Activated CD4-positive, alpha-beta T cell treated with anti-CD3 and anti-CD28 coated beads, Interleukin-2, amount 10 ng/mL, durations not matched to agents 24 days and 14 days (primary cell): ENCODE measurements at regions not wholly inside any gene's neighbourhood (a gene's known extent, or its start where the extent isn't known, plus 50 kb on each side); places are given as distances from the start of the nearest gene placed in this dataset.
"Not testable (repeated sequence)": the region's sequence is repeated elsewhere in the genome, so short reads cannot be mapped to it uniquely, and the experiment has no call there.

Source experiments
- DNase-seq: peaks from one replicate; pipeline ENCODE4 v3.0.0; 2022
- H3K27ac Mint-ChIP-seq: one replicate; pipeline ENCODE4 v1.8.0; 2022; ENCODE audit warnings: mild to moderate bottlenecking, mixed read lengths
- H3K27me3 Mint-ChIP-seq: one replicate; pipeline ENCODE4 v1.8.0; 2022; ENCODE audit warnings: mixed read lengths
- H3K36me3 Mint-ChIP-seq: one replicate; pipeline ENCODE4 v1.8.0; 2022; ENCODE audit warnings: low read depth, mild to moderate bottlenecking, mixed read lengths
- H3K4me1 Mint-ChIP-seq: one replicate; pipeline ENCODE4 v1.8.0; 2021; ENCODE audit warnings: mixed read lengths
- H3K4me3 Mint-ChIP-seq: one replicate; pipeline ENCODE4 v1.8.0; 2022; ENCODE audit warnings: mild to moderate bottlenecking, moderate library complexity, mixed read lengths
- H3K9me3 Mint-ChIP-seq: one replicate; pipeline ENCODE4 v1.8.0; 2021; ENCODE audit warnings: mixed read lengths
- intact Hi-C: fragments of 100-400 bp; cut with micrococcal nuclease; formaldehyde crosslinking; loops from one replicate; pipeline ENCODE4 v1.15.1; 2023

DNA sequence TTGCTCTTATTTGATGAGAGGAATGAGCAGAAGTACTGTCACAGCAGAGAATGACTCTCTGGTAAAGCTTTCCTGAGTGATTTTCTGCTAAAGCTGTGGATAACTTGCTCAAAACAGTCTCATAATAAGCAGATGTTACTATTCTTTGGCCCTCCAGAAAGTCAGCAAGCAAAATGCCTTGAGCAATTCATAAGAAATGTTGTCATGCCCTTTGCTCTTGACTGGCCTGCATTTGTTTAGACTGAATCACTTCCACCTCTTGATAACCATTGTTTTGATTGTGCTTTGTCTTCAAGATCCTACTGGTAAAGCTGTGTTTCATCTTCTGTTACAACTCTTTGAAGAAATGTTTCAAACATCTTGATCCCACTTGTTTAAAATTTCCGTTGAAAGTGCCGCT is 457.9 kb upstream of the FOXG1 start:
- Mint-ChIP-seq H3K9me3 (no peaks in the 10 kb centered on the region), H3K4me1 (no peaks in the 10 kb centered on the region), H3K4me3 (no peak overlapping the region), H3K27ac (no peak overlapping the region), H3K27me3 (no peaks in the 10 kb centered on the region), H3K36me3 (no peaks in the 10 kb centered on the region)
- intact Hi-C loops = no loop called here
- no peak for DNase-seq

- intact Hi-C loops, H3K36me3 Mint-ChIP-seq, H3K27me3 Mint-ChIP-seq, H3K4me1 Mint-ChIP-seq, H3K27ac Mint-ChIP-seq, H3K4me3 Mint-ChIP-seq, DNase-seq, H3K9me3 Mint-ChIP-seq: not testable (repeated sequence)
Measured at GRCh38 chr14:28317890-28318675, 448.5 kb upstream of the FOXG1 start.

- DNase-seq = no peak
- intact Hi-C loops = no loop called here
- Mint-ChIP-seq H3K36me3 (no peaks in the 10 kb centered on the region), H3K9me3 (no peaks in the 10 kb centered on the region), H3K4me1 (no peaks in the 10 kb centered on the region), H3K4me3 (no peak overlapping the region), H3K27me3 (no peaks in the 10 kb centered on the region), H3K27ac (no peak overlapping the region)
Measured at GRCh38 chr14:28321475-28322244, 444.9 kb upstream of the FOXG1 start.

DNA sequence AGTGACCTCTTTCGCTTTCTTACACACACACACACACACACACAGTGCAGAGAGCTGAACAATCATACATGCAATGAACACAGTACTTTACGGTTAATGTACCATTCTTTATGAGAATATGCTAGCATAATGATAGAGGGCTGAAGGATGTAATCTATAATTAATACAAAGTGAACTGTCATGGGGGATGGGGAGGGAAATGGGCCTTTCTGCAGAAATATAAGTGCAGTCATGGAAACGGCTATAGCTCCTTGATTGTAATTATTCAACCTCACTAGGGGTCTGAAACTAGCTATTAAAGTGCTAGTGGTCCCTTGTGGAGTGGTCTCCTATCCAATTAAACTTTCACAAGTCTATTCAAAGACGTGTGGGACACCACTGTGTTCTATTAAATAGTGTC is 443.2 kb upstream of the FOXG1 start:
- Mint-ChIP-seq H3K9me3 (peaks cover 5% of the 10 kb centered on the region), H3K36me3 (no peaks in the 10 kb centered on the region), H3K27me3 (no peaks in the 10 kb centered on the region), H3K27ac (no peak overlapping the region), H3K4me1 (no peaks in the 10 kb centered on the region), H3K4me3 (no peak overlapping the region)
- no peak for DNase-seq
- intact Hi-C loops = no loop called here

- H3K4me1 Mint-ChIP-seq = no peaks in the 10 kb centered on the region
- H3K4me3 Mint-ChIP-seq = no peak overlapping the region
- intact Hi-C loops = no loop called here
- H3K9me3 Mint-ChIP-seq = peaks cover 5% of the 10 kb centered on the region
- no peaks in the 10 kb centered on the region for H3K27me3 Mint-ChIP-seq
- H3K27ac Mint-ChIP-seq = no peak overlapping the region
- H3K36me3 Mint-ChIP-seq = no peaks in the 10 kb centered on the region
- no peak for DNase-seq
Measured at GRCh38 chr14:28323951-28324741, 442.4 kb upstream of the FOXG1 start.

DNA sequence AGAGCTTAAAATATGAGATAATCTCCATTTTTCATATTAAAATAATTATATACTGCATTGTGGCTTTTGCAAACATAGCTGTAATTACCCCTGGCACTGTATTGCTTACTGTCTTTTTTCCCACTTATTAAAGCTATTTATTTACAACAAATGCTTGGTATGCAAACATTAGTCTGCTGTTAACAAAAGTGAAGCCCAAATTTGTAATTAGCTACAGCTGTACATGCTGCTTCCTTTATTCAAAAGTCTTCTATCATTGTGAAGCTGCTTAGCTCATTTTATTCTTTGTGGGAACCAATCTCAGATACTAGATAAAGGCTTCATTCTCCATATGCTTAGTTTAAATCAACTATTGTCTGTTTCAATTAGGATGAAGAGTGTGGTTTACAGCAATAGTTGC is 425.8 kb upstream of the FOXG1 start:
- no peaks in the 10 kb centered on the region for H3K36me3 Mint-ChIP-seq
- no peak for DNase-seq
- H3K27ac Mint-ChIP-seq = no peak overlapping the region
- H3K4me3 Mint-ChIP-seq = no peak overlapping the region
- intact Hi-C loops = loop anchor here (5.0 kb wide), 1 partner anchor 311 kb away; no protein-coding TSS in a partner anchor
- no peaks in the 10 kb centered on the region for H3K27me3 Mint-ChIP-seq
- no peaks in the 10 kb centered on the region for H3K4me1 Mint-ChIP-seq
- H3K9me3 Mint-ChIP-seq = peaks cover 4% of the 10 kb centered on the region

GRCh38 chr14:28344381-28344780 is 422.2 kb upstream of the FOXG1 start:
- H3K36me3 Mint-ChIP-seq = no peaks in the 10 kb centered on the region
- DNase-seq = no peak
- H3K4me3 Mint-ChIP-seq = no peak overlapping the region
- H3K9me3 Mint-ChIP-seq = peaks cover 19% of the 10 kb centered on the region
- H3K4me1 Mint-ChIP-seq = no peaks in the 10 kb centered on the region
- intact Hi-C loops = loop anchor here (5.0 kb wide), 1 partner anchor 308 kb away; no protein-coding TSS in a partner anchor
- no peak overlapping the region for H3K27ac Mint-ChIP-seq
- no peaks in the 10 kb centered on the region for H3K27me3 Mint-ChIP-seq

DNA sequence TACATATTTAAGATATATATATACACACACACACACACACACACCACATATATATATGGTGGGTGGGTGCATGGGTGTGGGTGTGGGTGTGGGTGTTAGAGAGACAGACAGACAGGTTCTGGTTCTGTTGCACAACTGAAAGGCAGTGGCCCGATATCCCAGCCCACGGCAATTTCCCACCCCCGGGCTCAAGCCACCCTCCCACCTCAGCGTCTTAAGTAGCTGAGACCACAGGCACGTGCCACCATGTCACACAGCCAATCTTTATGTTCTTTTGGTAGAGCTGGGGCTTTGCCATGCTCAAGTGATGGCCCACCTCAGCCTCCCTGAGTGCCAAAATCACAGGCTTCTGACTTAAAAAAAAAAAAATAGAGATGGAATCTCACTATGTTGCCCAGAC is 417.8 kb upstream of the FOXG1 start:
- Mint-ChIP-seq H3K36me3 (no peaks in the 10 kb centered on the region), H3K4me1 (no peaks in the 10 kb centered on the region), H3K4me3 (no peak overlapping the region), H3K27ac (no peak overlapping the region), H3K27me3 (no peaks in the 10 kb centered on the region), H3K9me3 (peaks cover 20% of the 10 kb centered on the region)
- intact Hi-C loops = no loop called here
- DNase-seq = no peak

- peaks cover 13% of the 10 kb centered on the region for H3K9me3 Mint-ChIP-seq
- H3K27ac Mint-ChIP-seq = no peak overlapping the region
- H3K27me3 Mint-ChIP-seq = no peaks in the 10 kb centered on the region
- H3K4me3 Mint-ChIP-seq = no peak overlapping the region
- H3K36me3 Mint-ChIP-seq = no peaks in the 10 kb centered on the region
- intact Hi-C loops = no loop called here
- H3K4me1 Mint-ChIP-seq = no peaks in the 10 kb centered on the region
- no peak for DNase-seq
Measured at GRCh38 chr14:28356819-28357218, 409.8 kb upstream of the FOXG1 start.

DNA sequence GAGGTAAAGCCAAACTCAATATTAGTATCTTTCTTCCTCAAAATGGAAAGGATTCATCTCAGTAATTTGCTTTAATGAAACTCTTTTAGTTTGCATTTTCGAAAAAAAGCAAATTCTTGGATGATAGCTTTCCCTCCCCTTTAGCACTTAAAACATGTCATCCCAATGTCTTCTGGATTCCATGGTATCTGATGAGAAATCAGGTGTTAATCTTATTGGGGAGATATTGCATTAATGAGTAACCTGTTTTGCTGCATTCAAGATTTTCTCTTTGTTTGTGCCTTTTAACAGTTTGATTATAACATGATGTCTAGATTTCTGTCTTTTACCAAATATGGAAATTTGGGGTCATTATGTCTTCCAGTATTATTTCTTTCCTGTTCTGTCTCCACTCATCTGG is 405.1 kb upstream of the FOXG1 start:
- no peak overlapping the region for H3K4me3 Mint-ChIP-seq

GRCh38 chr14:28365510-28365909 is 401.1 kb upstream of the FOXG1 start:
- no peak overlapping the region for H3K4me3 Mint-ChIP-seq
- H3K27me3 Mint-ChIP-seq = no peaks in the 10 kb centered on the region
- no peak for DNase-seq
- no peaks in the 10 kb centered on the region for H3K9me3 Mint-ChIP-seq
- H3K27ac Mint-ChIP-seq = no peak overlapping the region
- intact Hi-C loops = no loop called here
- no peaks in the 10 kb centered on the region for H3K36me3 Mint-ChIP-seq
- no peaks in the 10 kb centered on the region for H3K4me1 Mint-ChIP-seq

More for the DNA sequence above, 405.1 kb upstream of the FOXG1 start:
- H3K27ac Mint-ChIP-seq = no peak overlapping the region
- no peaks in the 10 kb centered on the region for H3K36me3 Mint-ChIP-seq
- H3K4me1 Mint-ChIP-seq = no peaks in the 10 kb centered on the region
- intact Hi-C loops = no loop called here
- no peak for DNase-seq
- peaks cover 6% of the 10 kb centered on the region for H3K9me3 Mint-ChIP-seq
- no peaks in the 10 kb centered on the region for H3K27me3 Mint-ChIP-seq

GRCh38 chr14:28373721-28374120 is 392.9 kb upstream of the FOXG1 start:
- H3K9me3 Mint-ChIP-seq = peaks cover 4% of the 10 kb centered on the region

GRCh38 chr14:28375295-28375694 is 391.3 kb upstream of the FOXG1 start:
- H3K4me3 Mint-ChIP-seq = no peak overlapping the region
- no peaks in the 10 kb centered on the region for H3K4me1 Mint-ChIP-seq
- intact Hi-C loops = no loop called here
- peaks cover 7% of the 10 kb centered on the region for H3K9me3 Mint-ChIP-seq
- H3K36me3 Mint-ChIP-seq = no peaks in the 10 kb centered on the region
- no peak for DNase-seq
- H3K27me3 Mint-ChIP-seq = no peaks in the 10 kb centered on the region
- H3K27ac Mint-ChIP-seq = no peak overlapping the region

More at GRCh38 chr14:28373721-28374120, 392.9 kb upstream of the FOXG1 start:
- H3K4me3 Mint-ChIP-seq = no peak overlapping the region
- DNase-seq = no peak
- no peaks in the 10 kb centered on the region for H3K36me3 Mint-ChIP-seq
- intact Hi-C loops = no loop called here
- H3K4me1 Mint-ChIP-seq = no peaks in the 10 kb centered on the region
- H3K27ac Mint-ChIP-seq = no peak overlapping the region
- no peaks in the 10 kb centered on the region for H3K27me3 Mint-ChIP-seq

- Mint-ChIP-seq H3K4me1 (no peaks in the 10 kb centered on the region), H3K27ac (no peak overlapping the region), H3K4me3 (no peak overlapping the region), H3K9me3 (peaks cover 10% of the 10 kb centered on the region), H3K36me3 (no peaks in the 10 kb centered on the region), H3K27me3 (no peaks in the 10 kb centered on the region)
- intact Hi-C loops = no loop called here
- DNase-seq = no peak
Measured at GRCh38 chr14:28381656-28382055, 384.9 kb upstream of the FOXG1 start.
